ENCODE measurements at regions not wholly inside any gene's neighbourhood (a gene's known extent, or its start where the extent isn't known, plus 50 kb on each side); places are given as distances from the start of the nearest gene placed in this dataset.

DNA sequence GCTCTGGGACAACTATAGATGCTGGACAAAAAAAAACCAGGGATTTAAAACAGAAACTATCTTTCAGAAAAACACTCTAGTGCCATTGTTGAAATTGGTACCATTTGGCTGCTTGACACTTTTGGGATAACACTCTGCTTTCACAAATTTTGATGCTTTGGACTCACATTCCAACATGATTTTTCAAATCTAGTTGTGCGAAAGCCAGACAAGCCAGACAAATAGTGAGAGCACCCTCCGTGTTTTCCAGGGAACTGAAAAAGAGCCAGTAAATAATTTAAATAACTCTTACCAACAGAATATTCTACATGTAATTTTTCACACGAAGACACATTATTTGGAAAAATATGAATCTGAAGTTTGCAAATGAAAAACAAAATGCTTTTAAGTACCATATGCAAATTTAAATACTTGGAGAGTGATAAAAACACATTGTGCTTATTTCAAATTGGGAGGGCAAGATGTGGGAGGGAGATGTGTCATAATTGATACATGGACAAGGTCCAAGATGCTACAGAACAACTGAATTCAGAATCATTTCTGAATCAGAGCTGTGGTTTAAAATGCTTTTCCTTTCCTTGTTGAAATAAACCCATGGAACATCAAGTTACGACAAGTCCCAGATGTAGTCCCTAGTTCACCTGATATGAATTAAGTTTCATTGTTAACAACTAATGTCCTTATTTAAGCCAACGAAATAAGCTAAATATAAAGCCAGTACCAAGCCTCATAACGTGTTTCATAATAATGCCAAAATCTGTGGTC is 144.2 kb upstream of the SOX2 start:
- no peak overlapping the region for H3K27ac ChIP-seq (ENCODE audit: low read length)
- H3K4me1 ChIP-seq (ENCODE audit: low read length) = no peaks in the 10 kb centered on the region
- no peaks in the 10 kb centered on the region for H4K20me1 ChIP-seq (ENCODE audit: insufficient read depth, low read depth, low read length)
- H3K9me2 ChIP-seq (replicated peaks; ENCODE audit: insufficient read depth, low read length) = no peaks in the 10 kb centered on the region
- H3K9me3 ChIP-seq (ENCODE audit: low read length) = no peaks in the 10 kb centered on the region
- no peak overlapping the region for H3K4me2 ChIP-seq (ENCODE audit: low read depth, low read length, poor library complexity, severe bottlenecking)
- no peak overlapping the region for H2AFZ ChIP-seq (ENCODE audit: low read length)
- no peaks in the 10 kb centered on the region for H3K36me3 ChIP-seq (ENCODE audit: insufficient read depth, low read length)
- DNase-seq = no peak
- H3K9ac ChIP-seq (ENCODE audit: low read length) = no peak overlapping the region
- no peak overlapping the region for H3K4me3 ChIP-seq (ENCODE audit: low read length)
- H3K79me2 ChIP-seq (ENCODE audit: low read length) = no peaks in the 10 kb centered on the region
- no peaks in the 10 kb centered on the region for H3K27me3 ChIP-seq (ENCODE audit: low read length)

DNA sequence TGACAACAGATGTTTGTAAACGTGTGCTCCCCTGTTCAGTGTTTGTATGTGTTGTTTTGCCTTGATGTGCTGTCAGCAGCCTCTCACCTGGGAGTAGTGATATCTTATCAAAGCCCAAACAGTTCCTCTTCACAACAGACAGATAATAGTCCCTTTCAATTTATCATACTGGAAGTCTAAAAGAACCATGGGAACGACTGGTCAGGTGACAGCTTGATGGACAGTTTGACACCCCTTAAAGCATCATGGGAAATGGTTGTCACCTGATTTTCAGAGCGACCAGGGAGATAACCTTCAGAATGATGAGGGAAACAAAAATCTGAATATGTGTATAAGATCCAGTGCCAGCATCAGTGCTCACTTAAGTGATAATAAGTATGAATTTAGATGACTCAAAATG is 146.3 kb upstream of the SOX2 start:
- no peak for DNase-seq
- Histone ChIP-seq H2AFZ (ENCODE audit: low read length) (no peak overlapping the region; the same call in 1 of the 2 replicates), H3K9ac (ENCODE audit: low read length) (no peak overlapping the region), H3K27me3 (ENCODE audit: low read length) (no peaks in the 10 kb centered on the region), H3K9me3 (ENCODE audit: low read length) (no peaks in the 10 kb centered on the region), H3K4me2 (ENCODE audit: low read depth, low read length, poor library complexity, severe bottlenecking) (no peak overlapping the region), H4K20me1 (ENCODE audit: insufficient read depth, low read depth, low read length) (no peaks in the 10 kb centered on the region), H3K36me3 (ENCODE audit: insufficient read depth, low read length) (no peaks in the 10 kb centered on the region), H3K9me2 (replicated peaks; ENCODE audit: insufficient read depth, low read length) (no peaks in the 10 kb centered on the region), H3K27ac (ENCODE audit: low read length) (no peak overlapping the region), H3K4me1 (ENCODE audit: low read length) (no peaks in the 10 kb centered on the region), H3K79me2 (ENCODE audit: low read length) (no peaks in the 10 kb centered on the region), H3K4me3 (ENCODE audit: low read length) (no peak overlapping the region)

DNA sequence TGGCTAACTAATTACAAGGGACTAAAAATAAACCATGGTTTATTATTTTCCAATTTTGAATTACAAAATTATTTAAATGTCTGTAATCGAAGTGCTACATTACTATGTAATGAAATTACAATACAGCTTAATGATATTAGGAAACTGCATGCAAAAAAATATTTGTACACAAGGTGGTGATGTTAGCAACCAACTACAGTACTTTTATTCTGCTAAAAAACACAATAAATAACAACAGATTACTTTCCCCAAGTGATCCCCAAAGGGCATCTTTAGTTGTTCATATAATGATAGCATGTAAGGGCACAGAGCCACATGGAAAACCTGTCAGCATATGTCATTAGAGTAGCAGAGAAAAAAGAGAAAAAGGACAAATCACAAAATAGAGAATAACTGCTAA is 147.5 kb upstream of the SOX2 start:
- Histone ChIP-seq H3K27ac (ENCODE audit: low read length) (no peak overlapping the region), H2AFZ (ENCODE audit: low read length) (no peak overlapping the region), H3K4me3 (ENCODE audit: low read length) (no peak overlapping the region), H3K9me2 (replicated peaks; ENCODE audit: insufficient read depth, low read length) (no peaks in the 10 kb centered on the region), H3K4me2 (ENCODE audit: low read depth, low read length, poor library complexity, severe bottlenecking) (no peak overlapping the region), H4K20me1 (ENCODE audit: insufficient read depth, low read depth, low read length) (no peaks in the 10 kb centered on the region), H3K36me3 (ENCODE audit: insufficient read depth, low read length) (no peaks in the 10 kb centered on the region), H3K9me3 (ENCODE audit: low read length) (no peaks in the 10 kb centered on the region), H3K79me2 (ENCODE audit: low read length) (no peaks in the 10 kb centered on the region), H3K9ac (ENCODE audit: low read length) (no peak overlapping the region), H3K4me1 (ENCODE audit: low read length) (no peaks in the 10 kb centered on the region), H3K27me3 (ENCODE audit: low read length) (no peaks in the 10 kb centered on the region)
- DNase-seq = no peak

DNA sequence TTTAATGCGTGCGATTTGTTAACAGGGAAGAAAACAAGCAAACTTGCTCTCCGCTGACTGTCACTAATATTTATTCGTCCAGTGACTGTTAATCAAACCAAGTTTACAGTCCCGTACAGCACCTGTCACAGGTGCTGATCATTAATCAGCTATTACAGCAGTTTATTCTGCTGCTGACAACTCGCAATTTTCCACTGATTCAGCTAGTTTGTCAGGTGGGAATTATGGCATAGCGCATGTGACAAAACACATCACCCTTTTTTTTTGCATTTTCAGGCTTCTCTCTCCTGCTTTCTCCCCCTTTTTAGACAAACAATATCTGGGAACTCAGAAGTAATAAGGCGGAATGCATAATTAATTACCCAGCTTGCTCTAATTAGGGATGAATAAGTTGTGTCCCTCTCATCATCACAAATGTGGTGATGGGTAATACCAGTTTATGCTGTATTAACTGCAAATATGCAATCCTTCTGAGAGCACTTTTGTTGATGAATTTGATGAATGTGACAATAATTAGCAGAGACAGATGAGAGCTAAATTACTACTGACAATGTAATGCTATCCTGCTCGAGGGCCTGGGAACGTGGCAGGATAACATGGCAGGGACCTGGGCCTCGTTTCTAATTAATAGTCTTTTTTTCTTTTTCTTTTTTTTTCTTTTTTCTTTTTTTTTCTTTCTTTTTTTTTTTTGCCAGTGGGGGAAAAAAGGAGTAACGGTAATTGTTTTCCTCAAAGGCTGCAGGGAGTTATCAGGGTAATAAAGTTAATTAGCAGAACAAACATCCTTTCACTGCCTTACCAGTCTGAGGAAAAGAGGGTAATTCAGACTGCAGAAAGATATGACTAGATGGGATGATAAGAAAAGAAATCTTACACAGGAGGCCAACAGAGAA is 150.3 kb upstream of the SOX2 start:
- Histone ChIP-seq H3K4me1 (ENCODE audit: low read length) (no peaks in the 10 kb centered on the region), H3K27me3 (ENCODE audit: low read length) (no peaks in the 10 kb centered on the region), H3K27ac (ENCODE audit: low read length) (no peak overlapping the region)

GRCh38 chr3:181558870-181559269 is 152.9 kb upstream of the SOX2 start:
- Histone ChIP-seq H3K27ac (ENCODE audit: low read length) (no peak overlapping the region), H3K9ac (ENCODE audit: low read length) (no peak overlapping the region), H3K9me3 (ENCODE audit: low read length) (no peaks in the 10 kb centered on the region), H3K27me3 (ENCODE audit: low read length) (no peaks in the 10 kb centered on the region), H3K36me3 (ENCODE audit: insufficient read depth, low read length) (no peaks in the 10 kb centered on the region), H3K79me2 (ENCODE audit: low read length) (no peaks in the 10 kb centered on the region), H3K4me3 (ENCODE audit: low read length) (no peak overlapping the region), H2AFZ (ENCODE audit: low read length) (no peak overlapping the region), H3K4me1 (ENCODE audit: low read length) (no peaks in the 10 kb centered on the region), H4K20me1 (ENCODE audit: insufficient read depth, low read depth, low read length) (no peaks in the 10 kb centered on the region), H3K9me2 (replicated peaks; ENCODE audit: insufficient read depth, low read length) (no peaks in the 10 kb centered on the region), H3K4me2 (ENCODE audit: low read depth, low read length, poor library complexity, severe bottlenecking) (no peak overlapping the region)
- no peak for DNase-seq

More for the DNA sequence above, 150.3 kb upstream of the SOX2 start:
- Histone ChIP-seq H4K20me1 (ENCODE audit: insufficient read depth, low read depth, low read length) (no peaks in the 10 kb centered on the region), H3K4me3 (ENCODE audit: low read length) (no peak overlapping the region), H3K9me2 (replicated peaks; ENCODE audit: insufficient read depth, low read length) (no peaks in the 10 kb centered on the region), H3K4me2 (ENCODE audit: low read depth, low read length, poor library complexity, severe bottlenecking) (no peak overlapping the region), H3K79me2 (ENCODE audit: low read length) (no peaks in the 10 kb centered on the region), H3K9ac (ENCODE audit: low read length) (no peak overlapping the region), H2AFZ (ENCODE audit: low read length) (no peak overlapping the region), H3K9me3 (ENCODE audit: low read length) (no peaks in the 10 kb centered on the region), H3K36me3 (ENCODE audit: insufficient read depth, low read length) (no peaks in the 10 kb centered on the region)
- DNase-seq = no peak

DNA sequence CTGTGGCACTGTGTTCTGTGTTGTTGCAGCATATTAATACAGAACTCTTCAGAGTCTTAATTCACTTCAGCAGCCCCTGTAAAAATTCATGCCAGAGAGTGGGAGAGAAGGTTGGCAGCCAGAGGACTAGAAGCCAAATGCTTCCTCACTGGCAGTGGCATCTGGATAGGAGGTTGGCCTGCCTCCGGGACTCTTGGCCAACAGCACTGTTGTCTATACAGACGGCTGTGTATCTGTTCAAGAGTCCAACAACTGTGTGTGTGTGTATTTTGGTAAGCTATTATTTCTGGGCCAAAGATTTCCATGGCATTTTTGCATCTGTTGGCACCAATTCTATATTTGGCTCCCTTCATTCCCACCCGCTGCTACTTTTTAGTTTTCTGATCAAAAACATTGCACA is 156.0 kb upstream of the SOX2 start:
- Histone ChIP-seq H3K36me3 (ENCODE audit: insufficient read depth, low read length) (no peaks in the 10 kb centered on the region), H3K4me1 (ENCODE audit: low read length) (no peaks in the 10 kb centered on the region), H3K79me2 (ENCODE audit: low read length) (no peaks in the 10 kb centered on the region), H4K20me1 (ENCODE audit: insufficient read depth, low read depth, low read length) (no peaks in the 10 kb centered on the region), H3K9ac (ENCODE audit: low read length) (no peak overlapping the region), H3K27ac (ENCODE audit: low read length) (no peak overlapping the region), H3K9me3 (ENCODE audit: low read length) (no peaks in the 10 kb centered on the region), H3K4me2 (ENCODE audit: low read depth, low read length, poor library complexity, severe bottlenecking) (no peak overlapping the region), H2AFZ (ENCODE audit: low read length) (no peak overlapping the region), H3K4me3 (ENCODE audit: low read length) (no peak overlapping the region), H3K9me2 (replicated peaks; ENCODE audit: insufficient read depth, low read length) (no peaks in the 10 kb centered on the region), H3K27me3 (ENCODE audit: low read length) (no peaks in the 10 kb centered on the region)
- DNase-seq = no peak

DNA sequence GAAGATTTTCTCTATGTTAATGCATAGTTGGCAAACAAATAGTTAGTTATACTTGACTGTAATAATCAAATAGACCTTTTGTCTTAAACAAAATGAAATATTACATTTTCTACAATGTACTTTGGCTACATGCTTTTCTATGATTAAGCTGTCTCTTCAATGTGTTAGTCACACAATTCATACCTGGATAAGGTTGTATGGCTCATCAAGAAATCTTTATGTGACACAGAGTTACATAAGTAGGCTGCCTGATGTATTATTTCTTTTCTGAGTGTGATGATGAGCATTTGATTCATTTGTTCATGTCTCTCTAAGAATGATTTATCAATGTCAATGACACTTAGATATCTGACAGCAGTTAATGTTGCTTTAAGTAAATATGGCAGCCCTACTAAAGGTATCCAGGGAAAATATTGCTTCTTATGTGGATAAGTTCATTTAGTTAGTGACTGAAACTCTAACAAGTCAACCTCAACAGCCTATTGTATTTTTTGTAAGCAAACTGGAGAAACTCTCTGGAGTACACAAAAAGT is 157.4 kb upstream of the SOX2 start:
- Histone ChIP-seq H3K79me2 (ENCODE audit: low read length) (no peaks in the 10 kb centered on the region), H3K9ac (ENCODE audit: low read length) (no peak overlapping the region), H3K36me3 (ENCODE audit: insufficient read depth, low read length) (no peaks in the 10 kb centered on the region), H3K27me3 (ENCODE audit: low read length) (no peaks in the 10 kb centered on the region), H2AFZ (ENCODE audit: low read length) (no peak overlapping the region), H4K20me1 (ENCODE audit: insufficient read depth, low read depth, low read length) (no peaks in the 10 kb centered on the region), H3K9me3 (ENCODE audit: low read length) (no peaks in the 10 kb centered on the region), H3K9me2 (replicated peaks; ENCODE audit: insufficient read depth, low read length) (no peaks in the 10 kb centered on the region), H3K4me1 (ENCODE audit: low read length) (no peaks in the 10 kb centered on the region), H3K4me3 (ENCODE audit: low read length) (no peak overlapping the region), H3K4me2 (ENCODE audit: low read depth, low read length, poor library complexity, severe bottlenecking) (no peak overlapping the region), H3K27ac (ENCODE audit: low read length) (no peak overlapping the region)
- no peak for DNase-seq

- H3K4me2 ChIP-seq (ENCODE audit: low read depth, low read length, poor library complexity, severe bottlenecking) = no peak overlapping the region
- no peak for DNase-seq
- H3K4me1 ChIP-seq (ENCODE audit: low read length) = no peaks in the 10 kb centered on the region
- no peak overlapping the region for H3K9ac ChIP-seq (ENCODE audit: low read length)
- no peak overlapping the region for H3K4me3 ChIP-seq (ENCODE audit: low read length)
- no peaks in the 10 kb centered on the region for H3K27me3 ChIP-seq (ENCODE audit: low read length)
- no peak overlapping the region for H2AFZ ChIP-seq (ENCODE audit: low read length)
- H4K20me1 ChIP-seq (ENCODE audit: insufficient read depth, low read depth, low read length) = no peaks in the 10 kb centered on the region
- H3K9me3 ChIP-seq (ENCODE audit: low read length) = no peaks in the 10 kb centered on the region
- H3K36me3 ChIP-seq (ENCODE audit: insufficient read depth, low read length) = no peaks in the 10 kb centered on the region
- no peaks in the 10 kb centered on the region for H3K79me2 ChIP-seq (ENCODE audit: low read length)
- H3K27ac ChIP-seq (ENCODE audit: low read length) = no peak overlapping the region
- H3K9me2 ChIP-seq (replicated peaks; ENCODE audit: insufficient read depth, low read length) = no peaks in the 10 kb centered on the region
Measured at GRCh38 chr3:181549266-181549665, 162.5 kb upstream of the SOX2 start.
